GM18907 (cell line): ENCODE measurements at regions not wholly inside any gene's neighbourhood (a gene's known extent, or its start where the extent isn't known, plus 50 kb on each side); places are given as distances from the start of the nearest gene placed in this dataset.
"Not testable (repeated sequence)": the region's sequence is repeated elsewhere in the genome, so short reads cannot be mapped to it uniquely, and the experiment has no call there.

Source experiments
- ATAC-seq: cut with Tn5 transposase; IDR thresholded peaks from one replicate; pipeline ENCODE4 v1.9.1; 2021; ENCODE audit warnings: mild to moderate bottlenecking, moderate library complexity; ENCODE audit not compliant: unreplicated experiment

GRCh38 chr6:141199074-141199473 is 933.7 kb upstream of the GJE1 start:
- no peak for ATAC-seq

- no peak for ATAC-seq
Measured at GRCh38 chr6:141195251-141195832, 937.4 kb upstream of the GJE1 start.

- no peak for ATAC-seq
Measured at GRCh38 chr6:141183368-141183767, 949.4 kb upstream of the GJE1 start.

GRCh38 chr6:141175458-141175857 is 957.3 kb upstream of the GJE1 start:
- not testable (repeated sequence) for ATAC-seq

GRCh38 chr6:141174932-141175331 is 957.8 kb upstream of the GJE1 start:
- ATAC-seq: no peak

GRCh38 chr6:141173529-141173928 is 959.2 kb upstream of the GJE1 start:
- no peak for ATAC-seq

GRCh38 chr6:141169419-141169818 is 963.3 kb upstream of the GJE1 start:
- no peak for ATAC-seq

- ATAC-seq: no peak
Measured at GRCh38 chr6:141167945-141168344, 964.8 kb upstream of the GJE1 start.

GRCh38 chr6:141165002-141165665 is 967.6 kb upstream of the GJE1 start:
- ATAC-seq: no peak

GRCh38 chr6:141164042-141164743 is 968.5 kb upstream of the GJE1 start:
- no peak for ATAC-seq

- no peak for ATAC-seq
Measured at GRCh38 chr6:141163107-141163506, 969.6 kb upstream of the GJE1 start.

GRCh38 chr6:141158740-141159139 is 974.0 kb upstream of the GJE1 start:
- no peak for ATAC-seq

- peak; percentile 58 for ATAC-seq
Measured at GRCh38 chr6:141153563-141153962, 979.2 kb upstream of the GJE1 start.

- no peak for ATAC-seq
Measured at GRCh38 chr6:141152951-141153350, 979.8 kb upstream of the GJE1 start.

GRCh38 chr6:141151710-141152417 is 980.9 kb upstream of the GJE1 start:
- ATAC-seq: no peak

GRCh38 chr6:141141870-141142269 is 990.9 kb upstream of the GJE1 start:
- ATAC-seq: no peak

- no peak for ATAC-seq
Measured at GRCh38 chr6:141140905-141141304, 991.8 kb upstream of the GJE1 start.

- no peak for ATAC-seq
Measured at GRCh38 chr6:141139461-141139860, 993.3 kb upstream of the GJE1 start.

GRCh38 chr6:141134723-141135122 is 998.0 kb upstream of the GJE1 start:
- ATAC-seq: no peak

GRCh38 chr6:141133836-141134235 is 998.9 kb upstream of the GJE1 start:
- ATAC-seq: no peak

- ATAC-seq: no peak
Measured at GRCh38 chr6:141133346-141133745, 999.4 kb upstream of the GJE1 start.

- ATAC-seq: no peak
Measured at GRCh38 chr6:141131616-141132015, 1001.1 kb upstream of the GJE1 start.
